HG02884 (cell line): ENCODE measurements at regions not wholly inside any gene's neighbourhood (a gene's known extent, or its start where the extent isn't known, plus 50 kb on each side); places are given as distances from the start of the nearest gene placed in this dataset.
"Not testable (repeated sequence)": the region's sequence is repeated elsewhere in the genome, so short reads cannot be mapped to it uniquely, and the experiment has no call there.

Experiments used
- ATAC-seq: cut with Tn5 transposase; IDR thresholded peaks from one replicate; pipeline ENCODE4 v1.9.1; 2021; ENCODE audit warnings: mild to moderate bottlenecking, moderate library complexity; ENCODE audit not compliant: unreplicated experiment

DNA sequence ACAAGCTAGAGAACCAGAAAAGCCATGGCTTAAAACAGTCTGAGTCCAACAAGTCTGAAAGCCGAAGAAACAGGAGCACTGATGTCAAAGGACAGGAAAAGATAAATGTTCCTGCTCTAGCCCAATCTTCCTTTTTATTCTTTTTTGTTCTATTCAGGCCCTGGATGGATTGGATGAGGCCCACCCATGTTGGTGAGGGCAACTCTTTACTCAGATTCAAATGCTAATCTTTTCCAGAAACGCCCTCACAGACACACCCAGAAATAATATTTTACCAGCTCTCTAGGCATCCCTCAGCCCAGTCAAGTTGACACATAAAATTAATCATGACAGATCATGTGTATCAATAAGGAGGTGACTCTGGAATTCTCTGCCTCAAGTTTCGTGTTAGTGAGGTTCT lies 1002.7 kb downstream of the STPG2 start:
- no peak for ATAC-seq

DNA sequence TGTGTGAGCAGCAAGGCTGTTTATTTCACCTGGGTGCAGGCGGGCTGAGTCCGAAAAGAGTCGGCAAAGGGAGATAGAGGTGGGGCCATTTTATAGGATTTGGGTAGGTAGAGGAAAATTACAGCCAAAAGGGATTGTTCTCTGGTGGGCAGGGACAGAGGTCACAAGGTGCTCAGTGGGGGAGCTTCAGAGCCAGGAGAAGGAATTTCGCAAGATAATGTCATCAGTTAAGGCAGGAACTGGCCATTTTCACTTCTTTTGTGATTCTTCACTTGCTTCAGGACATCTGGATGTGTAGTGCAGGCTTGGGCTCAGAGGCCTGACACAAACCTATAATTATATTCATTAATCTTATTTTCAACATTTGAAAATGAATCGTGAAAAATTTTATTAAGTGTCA lies 1001.9 kb downstream of the STPG2 start:
- ATAC-seq, result not testable (repeated sequence)

DNA sequence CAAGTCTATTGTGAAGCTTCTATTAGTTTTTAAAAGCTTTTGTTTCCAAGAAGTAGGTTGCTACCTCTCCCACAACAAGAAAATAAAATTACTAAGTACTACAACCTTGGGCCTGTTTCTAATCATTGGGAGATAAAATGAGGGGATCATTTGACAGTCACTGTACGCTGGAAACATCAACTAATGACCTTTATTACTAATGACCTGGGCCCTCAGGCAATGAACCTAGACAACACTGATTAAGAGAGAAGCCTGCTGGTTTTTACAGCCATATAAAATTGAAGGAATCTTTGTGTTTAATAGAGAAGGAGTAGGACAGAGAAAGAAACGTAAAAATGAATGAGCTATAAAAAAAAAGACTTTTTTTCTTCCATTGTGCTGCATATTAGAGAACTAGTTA lies 1000.9 kb downstream of the STPG2 start:
- no peak for ATAC-seq

- no peak for ATAC-seq
Measured at GRCh38 chr4:97142893-97143292, 1000.4 kb downstream of the STPG2 start.

DNA sequence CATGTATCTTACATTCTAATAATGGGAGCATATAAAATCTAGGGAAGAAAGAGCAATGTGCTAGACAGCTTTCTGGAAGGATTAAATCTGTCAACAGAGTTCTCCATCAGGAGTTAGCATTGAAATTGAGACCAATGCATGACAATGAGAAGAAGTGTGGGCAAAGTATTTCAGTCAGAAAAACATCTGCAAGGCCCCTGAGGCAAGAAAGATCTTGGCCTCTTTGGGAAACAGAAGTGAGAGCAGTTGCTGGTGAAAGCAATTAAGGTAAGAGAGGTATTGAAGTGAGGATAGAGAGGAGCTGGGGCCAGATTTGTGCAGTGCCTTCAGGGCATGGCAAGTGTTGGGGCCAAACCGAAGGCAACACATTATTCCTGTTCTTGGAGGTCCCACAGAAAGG lies 999.1 kb downstream of the STPG2 start:
- no peak for ATAC-seq

- ATAC-seq, result no peak
Measured at GRCh38 chr4:97150966-97151365, 992.3 kb downstream of the STPG2 start.

DNA sequence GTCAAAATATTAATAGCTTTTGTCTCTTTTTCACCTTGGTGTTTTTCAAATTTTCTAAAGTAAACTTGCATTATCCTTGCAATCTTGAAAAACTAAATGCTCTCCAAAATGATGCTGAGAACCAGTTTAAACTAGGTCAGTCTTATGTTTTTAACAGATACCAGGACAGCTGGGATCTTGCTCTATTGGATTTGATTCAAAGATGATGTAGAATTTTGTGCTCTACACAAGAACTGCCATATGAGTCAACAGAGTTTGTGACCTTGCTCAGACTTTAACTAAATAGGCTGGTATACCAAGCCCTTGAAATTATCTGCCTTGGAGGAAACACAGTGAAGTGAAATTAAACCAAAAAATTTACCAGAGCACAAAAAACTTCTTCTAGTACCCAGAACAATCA lies 991.1 kb downstream of the STPG2 start:
- ATAC-seq, result no peak

DNA sequence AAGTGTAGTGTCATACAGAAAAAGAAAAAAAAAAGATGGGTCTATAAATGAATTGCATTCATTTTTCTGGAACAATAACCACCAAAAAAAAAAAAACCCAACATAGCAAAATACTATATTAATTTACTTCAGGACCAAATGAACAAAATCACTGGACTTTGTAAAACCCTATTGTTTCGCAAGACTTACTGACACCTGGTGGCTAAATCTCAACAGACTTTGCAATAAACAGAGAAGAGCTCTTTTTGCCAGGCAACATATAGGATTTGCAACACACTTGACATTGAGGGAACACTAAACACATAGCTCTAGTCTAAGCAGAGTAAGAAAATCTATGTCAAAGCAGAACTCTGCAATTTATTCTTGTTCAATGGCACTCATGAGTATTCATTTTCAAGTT lies 990.2 kb downstream of the STPG2 start:
- ATAC-seq, result no peak

GRCh38 chr4:97159625-97160024 lies 983.7 kb downstream of the STPG2 start:
- ATAC-seq, result no peak

- ATAC-seq, result no peak
Measured at GRCh38 chr4:97185233-97185632, 958.0 kb downstream of the STPG2 start.

- no peak for ATAC-seq
Measured at GRCh38 chr4:97197106-97197505, 946.2 kb downstream of the STPG2 start.

DNA sequence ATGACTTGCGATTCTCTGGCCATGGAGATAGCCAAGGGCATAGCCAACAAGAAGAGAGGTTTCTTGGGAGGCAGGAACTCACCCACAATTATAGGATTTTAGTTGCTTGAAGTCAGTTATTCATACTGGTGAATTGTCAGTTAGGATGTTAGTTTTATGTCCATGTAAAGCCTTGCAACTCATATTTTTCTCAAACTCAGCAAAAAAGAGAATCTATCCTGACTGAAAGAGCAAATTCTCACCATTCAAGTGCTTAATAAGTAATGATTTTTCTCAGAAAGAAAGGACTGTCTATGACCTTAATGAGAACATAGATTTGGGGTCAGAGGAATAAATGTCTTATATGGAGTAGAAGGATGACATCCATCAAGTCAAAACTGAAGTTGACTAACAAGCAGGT lies 934.5 kb downstream of the STPG2 start:
- ATAC-seq, result no peak

- ATAC-seq, result no peak
Measured at GRCh38 chr4:97215409-97215941, 927.8 kb downstream of the STPG2 start.

DNA sequence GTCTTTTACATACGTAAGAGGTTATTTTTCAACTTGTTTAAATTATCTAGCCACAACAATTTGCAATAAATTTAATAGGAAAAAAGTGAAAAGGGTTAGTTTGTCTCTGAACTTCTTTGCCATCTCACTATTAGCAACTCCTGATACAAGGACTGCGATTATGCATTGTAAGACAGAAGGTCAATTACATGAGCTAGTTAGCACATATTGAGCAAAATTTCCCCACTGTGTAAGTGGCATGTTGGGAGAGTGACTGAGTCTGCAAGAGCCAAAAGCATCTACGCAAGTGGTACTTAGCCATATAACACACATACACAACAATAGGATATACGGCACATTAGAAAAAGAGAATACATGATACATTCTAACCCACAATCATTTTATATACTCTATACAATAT lies 927.2 kb downstream of the STPG2 start:
- ATAC-seq, result no peak

- ATAC-seq, result no peak
Measured at GRCh38 chr4:97235521-97235920, 907.8 kb downstream of the STPG2 start.

DNA sequence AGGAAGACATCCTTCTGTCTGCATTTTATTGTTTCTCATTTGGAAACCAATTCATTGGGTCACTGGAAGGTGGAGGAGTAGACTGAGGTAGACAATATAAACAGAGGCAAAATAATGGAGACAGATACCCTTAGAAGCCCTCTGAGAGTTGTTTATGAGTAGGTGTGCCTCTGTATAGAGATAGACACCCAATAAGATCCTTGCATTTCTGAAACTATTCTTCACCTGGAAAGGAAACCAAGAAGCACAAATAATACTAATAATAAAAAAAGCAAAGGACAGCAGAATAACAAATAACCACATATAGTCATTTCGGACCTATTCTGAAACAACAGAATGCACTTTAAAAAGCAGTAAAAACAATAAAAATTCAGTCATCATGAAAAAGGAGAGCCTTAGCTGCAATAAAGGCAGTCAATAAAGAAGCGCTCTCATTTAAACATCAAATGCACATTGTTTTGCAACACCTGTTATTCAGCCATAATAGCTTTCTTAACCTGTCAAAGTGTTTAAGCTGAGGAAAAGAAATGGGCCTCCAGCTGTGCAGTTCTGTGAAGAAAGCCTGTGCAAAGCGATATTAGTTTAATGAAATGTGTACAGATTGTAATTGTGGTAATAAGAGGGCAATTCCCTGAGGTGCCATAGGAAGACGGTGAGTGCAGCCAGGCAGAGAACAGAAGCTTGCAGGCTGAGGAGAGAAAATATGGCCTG lies 904.2 kb downstream of the STPG2 start:
- ATAC-seq, result no peak

DNA sequence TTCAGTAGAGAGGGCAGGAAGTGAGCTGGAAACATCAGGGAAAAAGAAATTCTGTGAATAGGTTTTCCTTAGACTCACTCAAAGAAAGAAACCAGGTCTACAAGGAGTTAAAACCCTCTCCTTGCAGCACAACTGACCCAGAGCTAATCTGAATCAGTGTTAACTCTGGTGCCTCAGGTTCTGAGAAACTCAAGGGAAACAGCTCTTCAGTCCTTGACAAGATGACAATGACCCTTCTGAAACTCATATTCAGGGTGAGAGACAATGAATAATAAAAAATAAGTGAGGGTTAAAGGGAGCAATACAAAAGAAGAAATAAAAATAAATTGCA lies 903.6 kb downstream of the STPG2 start:
- no peak for ATAC-seq

DNA sequence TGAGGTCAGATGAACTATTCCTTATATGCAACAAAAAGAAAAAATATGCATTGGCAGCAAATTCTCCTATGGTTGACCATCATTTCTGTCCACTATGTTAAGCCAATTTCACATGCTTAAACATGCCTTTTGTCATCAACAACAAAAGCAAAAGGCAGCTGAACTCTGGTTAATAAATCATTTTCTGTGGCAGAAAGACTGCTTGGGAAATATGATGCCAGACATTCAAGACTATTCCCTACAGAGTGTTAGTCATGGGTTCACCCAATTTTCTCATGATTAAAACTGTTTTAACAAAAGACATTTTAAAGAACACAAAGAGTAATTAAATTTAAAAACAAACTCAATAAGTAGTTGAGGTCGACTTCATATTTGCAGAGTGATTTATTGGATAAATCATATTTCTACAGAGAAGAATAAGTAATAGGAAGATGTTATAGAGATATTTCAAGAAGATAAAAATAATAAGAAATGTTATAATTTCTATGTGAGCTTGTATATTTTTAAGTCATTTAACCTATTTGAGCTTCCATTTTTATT lies 890.6 kb downstream of the STPG2 start:
- no peak for ATAC-seq

DNA sequence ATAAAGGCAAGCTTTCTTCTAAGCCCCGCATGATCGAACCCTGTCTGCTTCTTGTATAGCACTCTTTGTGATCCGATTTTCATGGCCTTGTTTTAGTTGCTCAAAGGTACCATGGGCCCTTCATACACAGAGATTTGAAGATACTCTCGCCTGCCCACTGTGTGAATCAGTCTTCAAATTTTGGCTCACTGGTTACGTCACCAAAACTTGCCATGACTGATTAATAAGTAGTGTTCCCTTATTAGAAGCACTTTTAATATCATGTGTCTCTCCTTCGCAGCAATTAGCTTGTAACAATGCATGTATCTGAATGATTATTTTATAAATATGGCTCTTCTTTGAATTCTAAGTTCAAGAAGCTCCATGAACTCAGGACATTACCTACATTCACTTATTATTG lies 880.5 kb downstream of the STPG2 start:
- no peak for ATAC-seq

GRCh38 chr4:97270051-97270450 lies 873.2 kb downstream of the STPG2 start:
- no peak for ATAC-seq

GRCh38 chr4:97279391-97279790 lies 863.9 kb downstream of the STPG2 start:
- ATAC-seq, result no peak

DNA sequence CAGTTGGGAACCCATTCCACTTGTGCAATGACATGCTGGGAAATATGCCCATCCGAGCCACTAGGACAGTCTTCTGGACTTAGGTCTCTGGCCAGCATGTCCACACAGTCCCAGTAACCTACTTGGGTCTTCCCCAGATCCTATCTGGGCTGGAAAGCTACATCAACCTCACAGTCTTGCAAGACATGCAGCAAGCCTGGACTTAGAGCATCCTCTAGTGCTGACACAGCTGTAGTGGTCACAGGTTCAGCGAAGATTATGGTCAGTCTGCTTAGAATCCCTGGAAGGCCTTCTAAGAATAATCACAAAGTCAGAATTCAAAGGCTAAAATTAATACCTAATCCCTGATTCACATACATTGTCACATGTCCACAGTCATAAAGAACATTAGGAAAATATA lies 842.7 kb downstream of the STPG2 start:
- ATAC-seq, result no peak

DNA sequence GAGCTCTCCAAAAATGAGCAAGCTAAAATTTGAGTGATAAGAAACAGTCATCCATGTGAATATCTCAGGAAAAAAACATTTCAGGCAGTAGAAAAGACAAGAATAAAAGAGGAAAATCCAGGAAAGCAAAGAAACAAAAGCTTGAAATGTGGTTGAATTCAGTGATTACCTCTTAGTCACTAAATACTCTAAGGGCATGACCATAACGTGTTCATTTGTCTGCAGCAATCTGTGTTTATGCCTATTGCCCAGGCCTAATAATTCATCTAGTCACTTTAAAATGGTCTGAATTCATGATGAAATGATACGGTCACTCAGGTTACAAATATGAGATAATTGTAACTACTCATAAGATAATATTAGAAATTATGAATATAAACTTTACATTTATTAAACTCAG lies 837.9 kb downstream of the STPG2 start:
- ATAC-seq, result no peak
